SK-N-SH (cell line): ENCODE measurements at regions not wholly inside any gene's neighbourhood (a gene's known extent, or its start where the extent isn't known, plus 50 kb on each side); places are given as distances from the start of the nearest gene placed in this dataset.

Experiments used
- CTCF ChIA-PET: fragments of 300-600, 350-600 bp; formaldehyde crosslinking; extraction: SDS; loops from one replicate; lab custom pipeline; 2021; lab: Yijun Ruan, JAX
- POLR2A ChIA-PET: fragments of 350-600 bp; sonication (Branson Sonifier 250); formaldehyde crosslinking; extraction: SDS; loops from one replicate; lab custom pipeline; 2020; ENCODE audit warnings: antibody characterized with exemption, inconsistent platforms; lab: Yijun Ruan, JAX
- DNase-seq: peaks from one replicate; pipeline ENCODE4 v3.0.0; 2012
- H2AFZ ChIP-seq: fragments of 200-600 bp; sonication (generic); 2 replicates; pipeline ENCODE4 v1.8.1; 2016; ENCODE audit warnings: antibody characterized with exemption, mild to moderate bottlenecking, low read depth
- H3F3A ChIP-seq: fragments of 200-600 bp; sonication (generic); replicated peaks from 2 replicates; pipeline ENCODE3; 2016; ENCODE audit warnings: antibody characterized with exemption, mild to moderate bottlenecking; ENCODE audit not compliant: insufficient read depth
- H3K27ac ChIP-seq, 2 experiments: fragments of 200-500 bp in 1 of 2; fragments of 200-600 bp in 1 of 2; sonication (Bioruptor generic) in 1 of 2; sonication (generic), shearing (Covaris generic) in 1 of 2; 2 replicates each; pipeline versions ENCODE4 v1.5.1 to v1.6.1; 2014 to 2016; ENCODE audit warnings: low read depth in 2 of 2, inconsistent platforms in 1 of 2, low read length in 1 of 2, mild to moderate bottlenecking in 1 of 2, mixed read lengths in 1 of 2
- H3K27me3 ChIP-seq: fragments of 200-600 bp; sonication (generic), shearing (Covaris generic); 2 replicates; pipeline ENCODE4 v1.6.1; 2016; ENCODE audit warnings: mixed run types; ENCODE audit not compliant: insufficient read depth
- H3K36me3 ChIP-seq, 2 experiments: fragments of 200-500 bp in 1 of 2; fragments of 200-600 bp in 1 of 2; sonication (Bioruptor generic) in 1 of 2; sonication (generic) in 1 of 2; replicated peaks in 1 of 2; 2 replicates each; pipeline versions ENCODE3 to v1.5.1; 2014 to 2016; ENCODE audit warnings: low read length in 1 of 2, mild to moderate bottlenecking in 1 of 2; ENCODE audit not compliant: insufficient read depth in 2 of 2, control insufficient read depth in 1 of 2
- H3K4me1 ChIP-seq, 2 experiments: fragments of 200-500 bp in 1 of 2; fragments of 200-600 bp in 1 of 2; sonication (Bioruptor generic) in 1 of 2; sonication (generic), shearing (Covaris generic) in 1 of 2; 2 replicates each; pipeline versions ENCODE4 v1.5.1 to v1.6.1; 2014 to 2016; ENCODE audit warnings: low read depth in 1 of 2, low read length in 1 of 2, mixed run types in 1 of 2; ENCODE audit not compliant: insufficient read depth in 2 of 2, control insufficient read depth in 1 of 2
- H3K4me2 ChIP-seq: fragments of 200-600 bp; sonication (generic), shearing (Covaris generic); 2 replicates; pipeline ENCODE4 v1.6.1; 2017; ENCODE audit warnings: mixed run types
- H3K4me3 ChIP-seq, 2 experiments: fragments of 200-500 bp in 1 of 2; fragments of 200-600 bp in 1 of 2; sonication (Bioruptor generic) in 1 of 2; sonication (generic), shearing (Covaris generic) in 1 of 2; 2 replicates each; pipeline versions ENCODE4 v1.5.1 to v1.8.1; 2014 to 2016; ENCODE audit warnings: low read depth in 2 of 2, inconsistent platforms in 1 of 2, low read length in 1 of 2, mild to moderate bottlenecking in 1 of 2, mixed read lengths in 1 of 2, moderate library complexity in 1 of 2
- H3K79me2 ChIP-seq: fragments of 200-600 bp; sonication (generic); 2 replicates; pipeline ENCODE4 v1.8.1; 2017; ENCODE audit warnings: mild to moderate bottlenecking; ENCODE audit not compliant: insufficient read depth
- H3K9ac ChIP-seq: fragments of 200-600 bp; sonication (generic); 2 replicates; pipeline ENCODE4 v1.6.1; 2017; ENCODE audit warnings: mixed run types
- H3K9me2 ChIP-seq: fragments of 200-600 bp; sonication (generic); 2 replicates; pipeline ENCODE4 v1.6.1; 2017; ENCODE audit warnings: mixed run types
- H3K9me3 ChIP-seq: fragments of 200-600 bp; sonication (generic); 2 replicates; pipeline ENCODE4 v1.6.1; 2017; ENCODE audit warnings: mixed run types, mild to moderate bottlenecking, moderate library complexity
- H4K20me1 ChIP-seq: fragments of 200-600 bp; sonication (generic); 2 replicates; pipeline ENCODE4 v1.6.1; 2017; ENCODE audit warnings: mild to moderate bottlenecking, mixed run types; ENCODE audit not compliant: insufficient read depth
- CHD2 ChIP-seq: fragments of 150-350 bp; IDR thresholded peaks from 2 replicates; pipeline ENCODE4 v1.6.1; 2018; ENCODE audit warnings: low read length; ENCODE audit not compliant: partially characterized antibody
- CTCF ChIP-seq: fragments of 200-600 bp; sonication (generic); IDR thresholded peaks from 2 replicates; pipeline ENCODE4 v1.6.1; 2017; ENCODE audit warnings: antibody characterized with exemption, mild to moderate bottlenecking, moderate library complexity
- ELF1 ChIP-seq: IDR thresholded peaks from 2 replicates; pipeline ENCODE4 v1.4.0; 2012
- EP300 ChIP-seq, 2 experiments: IDR thresholded peaks; 2 replicates each; pipeline versions ENCODE4 v1.4.0 to v1.6.1; 2012; ENCODE audit warnings: borderline replicate concordance in 1 of 2, low read depth in 1 of 2, low read length in 1 of 2
- EZH2phosphoT487 ChIP-seq: fragments of 200-600 bp; sonication (generic); IDR thresholded peaks from 2 replicates; pipeline ENCODE4 v1.6.1; 2017; ENCODE audit warnings: low read depth, mixed run types, mild to moderate bottlenecking, antibody characterized with exemption, moderate library complexity, borderline replicate concordance
- FOSL2 ChIP-seq: IDR thresholded peaks from 2 replicates; pipeline ENCODE4 v1.4.0; 2012; ENCODE audit warnings: low read depth, mild to moderate bottlenecking, moderate library complexity, borderline replicate concordance
- IRF3 ChIP-seq: fragments of 150-350 bp; IDR thresholded peaks from 2 replicates; pipeline ENCODE4 v1.6.1; 2016; ENCODE audit warnings: mild to moderate bottlenecking, low read depth, low read length
- MAX ChIP-seq: IDR thresholded peaks from 2 replicates; pipeline ENCODE4 v1.4.0; 2012; ENCODE audit warnings: low read depth
- RAD21 ChIP-seq: IDR thresholded peaks from 2 replicates; pipeline ENCODE4 v1.6.1; 2012; ENCODE audit warnings: mild to moderate bottlenecking, low read length
- REST ChIP-seq: IDR thresholded peaks from 2 replicates; pipeline ENCODE4 v1.6.1; 2012; ENCODE audit warnings: mild to moderate bottlenecking, low read depth, low read length, moderate library complexity
- RXRA ChIP-seq: IDR thresholded peaks from 2 replicates; pipeline ENCODE4 v1.4.0; 2012; ENCODE audit warnings: low read depth, mild to moderate bottlenecking, borderline replicate concordance
- USF1 ChIP-seq: IDR thresholded peaks from 2 replicates; pipeline ENCODE4 v1.4.0; 2012; ENCODE audit warnings: low read depth, borderline replicate concordance
- YY1 ChIP-seq: IDR thresholded peaks from 2 replicates; pipeline ENCODE4 v1.4.0; 2012; ENCODE audit warnings: low read depth, mild to moderate bottlenecking
- WGBS: methylation state at CpG from one replicate; pipeline ENCODE4 v1.1.6; 2017; ENCODE audit warnings: low lambda C conversion rate; 5-methylcytosine and 5-hydroxymethylcytosine counted together

GRCh38 chr11:81916451-81916850, 817.2 kb downstream of the FAM181B start:
- TF ChIP-seq EP300 (IDR thresholded peaks at IDR 0.05; ENCODE audit: borderline replicate concordance in 1 of 2, low read depth in 1 of 2, low read length in 1 of 2) (no peak), ELF1 (no peak), CTCF (no peak), RAD21 (no peak), RXRA (no peak), REST (no peak), FOSL2 (no peak)
- no peaks in the 10 kb centered on the region for H3K9me2 ChIP-seq
- CTCF ChIA-PET: no interaction called here
- no peaks in the 10 kb centered on the region for H3K4me1 ChIP-seq
- no peaks in the 10 kb centered on the region for H3K27me3 ChIP-seq
- no peak overlapping the region for H3K4me3 ChIP-seq
- WGBS: 5% methylated on average over 1 of the region's 1 CpG
- H4K20me1 ChIP-seq: no peaks in the 10 kb centered on the region
- H3K79me2 ChIP-seq: no peaks in the 10 kb centered on the region
- no peak overlapping the region for H3K4me2 ChIP-seq
- no peaks in the 10 kb centered on the region for H3K9me3 ChIP-seq
- DNase-seq: no peak
- no peak overlapping the region for H3K9ac ChIP-seq
- no peaks in the 10 kb centered on the region for H3K36me3 ChIP-seq
- no peak overlapping the region for H2AFZ ChIP-seq
- POLR2A ChIA-PET: no interaction called here
- no peaks in the 10 kb centered on the region for H3F3A ChIP-seq
- H3K27ac ChIP-seq: no peak overlapping the region

- no peaks in the 10 kb centered on the region for H3K4me1 ChIP-seq
- H3K79me2 ChIP-seq: no peaks in the 10 kb centered on the region
- ChIA-PET CTCF (interaction anchor here (1.3 kb wide), 1 partner anchor 9 kb away, joined by 5 read pairs; no protein-coding TSS in a partner anchor), POLR2A (no interaction called here)
- H3K4me3 ChIP-seq: no peak overlapping the region
- H3K9ac ChIP-seq: no peak overlapping the region
- no peaks in the 10 kb centered on the region for H4K20me1 ChIP-seq
- no peaks in the 10 kb centered on the region for H3K36me3 ChIP-seq
- no peak overlapping the region for H3K27ac ChIP-seq
- H3K9me3 ChIP-seq: no peaks in the 10 kb centered on the region
- H3K4me2 ChIP-seq: no peak overlapping the region
- TF ChIP-seq USF1 (no peak), EZH2phosphoT487 (no peak), CHD2 (no peak), IRF3 (no peak), MAX (no peak), YY1 (no peak)
- H3K9me2 ChIP-seq: no peaks in the 10 kb centered on the region
- H2AFZ ChIP-seq: no peak overlapping the region
- H3K27me3 ChIP-seq: no peaks in the 10 kb centered on the region
- no peaks in the 10 kb centered on the region for H3F3A ChIP-seq
- no peak for DNase-seq
These were observed 818.6 kb downstream of the FAM181B start for GRCh38 chr11:81915045-81915444.
